Muscle layer of colon (tissue), 2 donors: ENCODE measurements at regions not wholly inside any gene's neighbourhood (a gene's known extent, or its start where the extent isn't known, plus 50 kb on each side); places are given as distances from the start of the nearest gene placed in this dataset.

ENCODE experiments used
- H3K27ac ChIP-seq: one replicate; pipeline ENCODE4 v1.7.0; 2013; ENCODE audit warnings: low read depth, mild to moderate bottlenecking, low read length, moderate library complexity
- H3K27me3 ChIP-seq, 2 donors: one replicate each; pipeline ENCODE4 v1.7.0; 2013; ENCODE audit warnings: low read length in 2 of 2, mild to moderate bottlenecking in 2 of 2; ENCODE audit not compliant: insufficient read depth in 2 of 2, control insufficient read depth in 1 of 2
- H3K36me3 ChIP-seq: one replicate; pipeline ENCODE4 v1.7.0; 2013; ENCODE audit warnings: mild to moderate bottlenecking, low read length; ENCODE audit not compliant: insufficient read depth
- H3K4me1 ChIP-seq: one replicate; pipeline ENCODE4 v1.7.0; 2013; ENCODE audit warnings: mild to moderate bottlenecking, low read length; ENCODE audit not compliant: insufficient read depth
- H3K4me3 ChIP-seq, 2 donors: one replicate each; pipeline ENCODE4 v1.7.0; 2013; ENCODE audit warnings: low read length in 2 of 2, low read depth in 1 of 2, mild to moderate bottlenecking in 1 of 2, moderate library complexity in 1 of 2
- H3K9ac ChIP-seq: one replicate; pipeline ENCODE4 v1.7.0; 2013; ENCODE audit warnings: low read length
- H3K9me3 ChIP-seq: one replicate; pipeline ENCODE4 v1.7.0; 2013; ENCODE audit warnings: mild to moderate bottlenecking, low read length
- donor health status: abdominal sarcoma.
- donor health status: Adenocarcinoma of cecum.

DNA sequence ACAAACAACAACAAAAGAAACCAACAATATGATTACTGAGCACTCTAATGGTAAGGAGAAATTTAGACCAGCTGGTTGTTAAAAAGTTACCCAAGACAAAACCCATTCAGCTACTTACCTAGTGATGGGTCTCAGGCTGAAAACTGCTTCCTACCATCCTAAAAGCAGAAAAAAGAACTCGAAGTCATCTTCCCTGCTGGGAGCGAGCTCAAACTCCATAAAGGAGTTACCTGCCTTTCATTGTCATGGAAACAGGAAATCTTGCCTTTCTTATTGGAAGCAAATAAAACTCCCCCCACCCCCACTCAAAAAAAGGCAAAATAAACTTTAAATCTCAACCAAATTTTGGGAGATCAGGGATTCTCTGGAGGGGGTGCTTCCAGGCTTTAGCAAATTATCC lies 1478.3 kb downstream of the C4orf33 start:
- H3K9me3 ChIP-seq: no peaks in the 10 kb centered on the region
- no peak overlapping the region for H3K27ac ChIP-seq
- no peaks in the 10 kb centered on the region for H3K27me3 ChIP-seq
- H3K9ac ChIP-seq: no peak overlapping the region
- H3K36me3 ChIP-seq: no peaks in the 10 kb centered on the region
- H3K4me3 ChIP-seq: no peak overlapping the region
- H3K4me1 ChIP-seq: no peaks in the 10 kb centered on the region

GRCh38 chr4:130576218-130576617 lies 1480.3 kb downstream of the C4orf33 start:
- H3K27me3 ChIP-seq: no peaks in the 10 kb centered on the region
- H3K4me3 ChIP-seq: no peak overlapping the region
- H3K27ac ChIP-seq: no peak overlapping the region
- H3K36me3 ChIP-seq: no peaks in the 10 kb centered on the region
- H3K9ac ChIP-seq: no peak overlapping the region
- no peaks in the 10 kb centered on the region for H3K4me1 ChIP-seq
- H3K9me3 ChIP-seq: no peaks in the 10 kb centered on the region

GRCh38 chr4:130591091-130591490 lies 1495.1 kb downstream of the C4orf33 start:
- H3K4me1 ChIP-seq: no peaks in the 10 kb centered on the region
- H3K9me3 ChIP-seq: no peaks in the 10 kb centered on the region
- H3K36me3 ChIP-seq: no peaks in the 10 kb centered on the region
- H3K4me3 ChIP-seq: no peak overlapping the region
- no peak overlapping the region for H3K27ac ChIP-seq
- H3K27me3 ChIP-seq: no peaks in the 10 kb centered on the region
- H3K9ac ChIP-seq: no peak overlapping the region

- Histone ChIP-seq H3K36me3 (no peaks in the 10 kb centered on the region), H3K4me1 (no peaks in the 10 kb centered on the region), H3K9ac (no peak overlapping the region)
Measured at GRCh38 chr4:130600706-130601105, 1504.8 kb downstream of the C4orf33 start.

DNA sequence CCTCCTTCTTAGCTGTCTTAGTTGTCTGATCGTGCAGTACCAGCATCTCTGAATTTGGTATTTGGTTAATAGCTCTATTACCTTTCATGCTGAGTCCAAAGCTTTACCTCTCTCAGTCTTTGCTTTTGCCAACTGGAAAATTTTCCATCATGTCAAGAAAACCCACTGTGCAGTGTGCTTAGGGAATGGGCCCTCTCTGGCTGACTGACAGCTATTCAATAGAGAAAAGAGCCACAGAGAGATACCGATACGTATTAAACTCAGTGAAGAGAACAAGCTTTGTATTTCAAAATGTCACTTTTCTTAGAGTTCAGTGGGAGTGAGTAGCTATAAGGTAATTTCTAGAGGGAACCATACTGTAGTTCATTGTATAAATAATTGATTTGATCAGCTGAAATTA lies 1507.1 kb downstream of the C4orf33 start:
- Histone ChIP-seq H3K4me1 (no peaks in the 10 kb centered on the region), H3K4me3 (no peak overlapping the region), H3K27ac (no peak overlapping the region), H3K9ac (no peak overlapping the region), H3K27me3 (no peaks in the 10 kb centered on the region), H3K9me3 (no peaks in the 10 kb centered on the region), H3K36me3 (no peaks in the 10 kb centered on the region)

More at GRCh38 chr4:130600706-130601105, 1504.8 kb downstream of the C4orf33 start:
- Histone ChIP-seq H3K27ac (no peak overlapping the region), H3K27me3 (no peaks in the 10 kb centered on the region), H3K9me3 (no peaks in the 10 kb centered on the region), H3K4me3 (no peak overlapping the region)

DNA sequence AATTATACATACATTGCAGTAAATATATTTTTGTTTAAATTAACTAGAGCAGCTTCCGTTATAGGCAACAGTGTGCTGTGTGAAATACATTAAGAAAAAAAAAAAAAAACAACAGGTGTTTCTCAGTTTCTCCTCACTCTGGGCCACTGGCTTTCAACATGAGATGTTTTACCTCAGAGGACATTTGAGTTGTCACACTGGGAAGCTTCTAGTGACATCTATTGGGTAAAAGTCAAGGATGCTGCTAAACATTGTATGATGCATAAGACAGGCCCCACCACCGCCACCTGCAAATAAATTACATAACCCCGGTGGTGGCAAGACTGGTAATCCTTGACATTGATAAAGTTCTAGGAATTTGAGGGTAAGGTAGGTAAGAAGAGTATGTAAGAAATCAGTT lies 1512.2 kb downstream of the C4orf33 start:
- H3K9ac ChIP-seq: no peak overlapping the region
- H3K36me3 ChIP-seq: no peaks in the 10 kb centered on the region
- no peak overlapping the region for H3K27ac ChIP-seq
- no peak overlapping the region for H3K4me3 ChIP-seq
- no peaks in the 10 kb centered on the region for H3K9me3 ChIP-seq
- no peaks in the 10 kb centered on the region for H3K4me1 ChIP-seq
- H3K27me3 ChIP-seq: no peaks in the 10 kb centered on the region

- Histone ChIP-seq H3K4me3 (no peak overlapping the region), H3K4me1 (no peaks in the 10 kb centered on the region), H3K36me3 (no peaks in the 10 kb centered on the region), H3K9ac (no peak overlapping the region), H3K27ac (no peak overlapping the region), H3K9me3 (no peaks in the 10 kb centered on the region), H3K27me3 (no peaks in the 10 kb centered on the region)
Measured at GRCh38 chr4:130628531-130628930, 1532.6 kb downstream of the C4orf33 start.

DNA sequence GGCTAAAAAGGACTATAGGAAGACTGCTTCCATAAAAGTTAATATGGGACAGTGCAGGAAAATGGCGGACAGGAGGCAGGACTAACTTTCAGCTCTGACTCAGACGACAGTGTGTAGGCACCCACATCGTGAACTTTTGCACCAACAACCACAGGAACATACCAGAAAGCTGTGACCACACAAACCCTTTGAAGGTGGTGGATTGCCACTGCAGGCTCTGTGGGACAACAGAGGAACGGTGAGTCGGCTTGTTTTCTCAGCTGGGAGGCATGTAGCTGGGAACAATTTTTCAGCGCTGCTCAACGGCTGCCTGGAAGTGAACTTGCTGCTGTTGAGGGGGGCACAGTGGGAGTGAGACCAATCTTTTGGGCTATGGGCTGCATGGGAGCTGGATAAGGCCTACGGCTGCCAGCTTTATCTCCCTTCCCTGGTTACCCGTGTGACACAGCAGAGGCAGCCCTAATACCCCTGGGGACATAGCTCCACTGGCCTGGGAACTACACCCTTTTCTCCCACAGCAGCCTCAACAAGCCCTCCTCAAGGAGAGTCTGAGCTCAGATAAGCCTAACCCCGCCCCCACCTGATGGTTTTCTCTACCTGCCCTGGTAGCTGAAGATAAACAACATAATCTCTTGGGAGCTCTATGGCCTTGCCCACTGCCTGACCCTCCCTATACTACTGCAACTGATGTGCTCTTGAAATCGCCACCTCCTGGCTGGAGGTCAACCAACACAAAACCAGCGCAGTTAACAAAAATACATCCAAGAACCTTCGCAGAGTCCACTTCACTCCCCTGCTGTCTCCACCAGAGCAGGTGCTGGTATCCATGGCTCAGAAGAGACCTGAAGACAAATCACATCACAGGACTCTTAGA lies 1537.0 kb downstream of the C4orf33 start:
- H3K36me3 ChIP-seq: no peaks in the 10 kb centered on the region
- no peak overlapping the region for H3K4me3 ChIP-seq
- H3K27me3 ChIP-seq: no peaks in the 10 kb centered on the region
- no peaks in the 10 kb centered on the region for H3K4me1 ChIP-seq
- no peak overlapping the region for H3K27ac ChIP-seq
- H3K9ac ChIP-seq: no peak overlapping the region
- H3K9me3 ChIP-seq: no peaks in the 10 kb centered on the region

GRCh38 chr4:130636486-130636885 lies 1540.5 kb downstream of the C4orf33 start:
- H3K9me3 ChIP-seq: no peaks in the 10 kb centered on the region
- no peak overlapping the region for H3K4me3 ChIP-seq
- no peak overlapping the region for H3K27ac ChIP-seq
- H3K36me3 ChIP-seq: no peaks in the 10 kb centered on the region
- H3K4me1 ChIP-seq: no peaks in the 10 kb centered on the region
- H3K27me3 ChIP-seq: no peaks in the 10 kb centered on the region
- no peak overlapping the region for H3K9ac ChIP-seq

DNA sequence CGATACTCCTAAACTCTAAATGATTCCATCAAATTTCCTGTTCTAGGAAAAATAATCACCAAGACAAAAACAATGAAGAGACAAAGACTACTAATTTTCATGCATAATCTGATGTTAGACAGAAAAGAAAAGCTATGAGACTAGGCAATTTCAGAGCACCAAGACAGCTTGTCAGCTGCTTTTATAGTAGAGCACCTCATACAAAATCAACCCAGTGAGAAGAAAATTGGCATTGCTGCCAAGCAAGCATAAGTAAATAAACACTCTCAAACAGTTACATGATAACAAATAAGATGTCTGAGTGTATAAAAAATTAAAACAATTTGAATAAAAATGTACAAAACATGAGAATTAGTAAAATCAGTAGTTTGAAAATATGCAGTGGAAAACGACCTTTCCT lies 1544.6 kb downstream of the C4orf33 start:
- H3K27me3 ChIP-seq: no peaks in the 10 kb centered on the region
- no peaks in the 10 kb centered on the region for H3K4me1 ChIP-seq
- no peaks in the 10 kb centered on the region for H3K9me3 ChIP-seq
- H3K27ac ChIP-seq: no peak overlapping the region
- no peak overlapping the region for H3K9ac ChIP-seq
- H3K4me3 ChIP-seq: no peak overlapping the region
- no peaks in the 10 kb centered on the region for H3K36me3 ChIP-seq

GRCh38 chr4:130646886-130647285 lies 1550.9 kb downstream of the C4orf33 start:
- no peaks in the 10 kb centered on the region for H3K9me3 ChIP-seq

GRCh38 chr4:130648570-130648969 lies 1552.6 kb downstream of the C4orf33 start:
- no peaks in the 10 kb centered on the region for H3K27me3 ChIP-seq

More at GRCh38 chr4:130646886-130647285, 1550.9 kb downstream of the C4orf33 start:
- Histone ChIP-seq H3K9ac (no peak overlapping the region), H3K27me3 (no peaks in the 10 kb centered on the region), H3K27ac (no peak overlapping the region), H3K36me3 (no peaks in the 10 kb centered on the region), H3K4me3 (no peak overlapping the region), H3K4me1 (no peaks in the 10 kb centered on the region)

More at GRCh38 chr4:130648570-130648969, 1552.6 kb downstream of the C4orf33 start:
- Histone ChIP-seq H3K4me1 (no peaks in the 10 kb centered on the region), H3K36me3 (no peaks in the 10 kb centered on the region), H3K9me3 (no peaks in the 10 kb centered on the region), H3K9ac (no peak overlapping the region), H3K27ac (no peak overlapping the region), H3K4me3 (no peak overlapping the region)
